ENCODE measurements at regions not wholly inside any gene's neighbourhood (a gene's known extent, or its start where the extent isn't known, plus 50 kb on each side); places are given as distances from the start of the nearest gene placed in this dataset.

GRCh38 chr5:156128026-156128425 is 198.9 kb upstream of the SGCD start:
- H3K36me3 ChIP-seq (ENCODE audit: control insufficient read depth, insufficient read depth, low read length) = no peaks in the 10 kb centered on the region
- FAIRE-seq = no peak
- H3K4me3 ChIP-seq (ENCODE audit: low read depth, low read length) = no peak overlapping the region
- no peak for TF ChIP-seq CTCF (IDR thresholded peaks at IDR 0.05; ENCODE audit: insufficient read depth, low read length, severe bottlenecking)
- no peaks in the 10 kb centered on the region for H3K27me3 ChIP-seq (ENCODE audit: control insufficient read depth, insufficient read depth, low read length)
- no peak for DNase-seq (ENCODE audit: low read depth)

GRCh38 chr5:156134216-156134615 is 192.7 kb upstream of the SGCD start:
- H3K4me3 ChIP-seq (ENCODE audit: low read depth, low read length) = no peak overlapping the region
- FAIRE-seq (no peak), DNase-seq (ENCODE audit: low read depth) (no peak)
- H3K36me3 ChIP-seq (ENCODE audit: control insufficient read depth, insufficient read depth, low read length) = no peaks in the 10 kb centered on the region
- TF ChIP-seq CTCF (IDR thresholded peaks at IDR 0.05; ENCODE audit: insufficient read depth, low read length, severe bottlenecking) = no peak
- no peaks in the 10 kb centered on the region for H3K27me3 ChIP-seq (ENCODE audit: control insufficient read depth, insufficient read depth, low read length)

DNA sequence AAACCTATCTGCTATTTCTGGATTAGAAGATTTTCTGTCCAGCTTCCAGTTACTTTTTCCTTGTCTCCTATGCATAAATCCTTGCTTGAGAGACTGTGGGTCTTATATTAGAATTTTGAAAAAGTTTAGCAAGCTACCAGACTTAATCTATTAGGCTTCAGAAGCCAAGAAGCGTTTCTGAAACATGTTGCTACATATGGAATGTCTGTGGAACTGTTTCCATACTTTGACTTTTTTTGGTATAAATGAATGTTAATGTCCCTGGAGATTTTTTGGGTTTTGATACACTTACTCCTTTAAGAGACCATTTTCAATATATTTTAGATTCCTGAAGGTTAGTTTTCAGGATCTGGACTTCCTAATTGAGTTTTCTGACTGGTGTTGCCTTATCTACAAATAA is 191.4 kb upstream of the SGCD start:
- H3K4me3 ChIP-seq (ENCODE audit: low read depth, low read length) = no peak overlapping the region
- DNase-seq (ENCODE audit: low read depth) (no peak), FAIRE-seq (no peak)
- no peaks in the 10 kb centered on the region for H3K36me3 ChIP-seq (ENCODE audit: control insufficient read depth, insufficient read depth, low read length)
- TF ChIP-seq CTCF (IDR thresholded peaks at IDR 0.05; ENCODE audit: insufficient read depth, low read length, severe bottlenecking) = no peak
- no peaks in the 10 kb centered on the region for H3K27me3 ChIP-seq (ENCODE audit: control insufficient read depth, insufficient read depth, low read length)

DNA sequence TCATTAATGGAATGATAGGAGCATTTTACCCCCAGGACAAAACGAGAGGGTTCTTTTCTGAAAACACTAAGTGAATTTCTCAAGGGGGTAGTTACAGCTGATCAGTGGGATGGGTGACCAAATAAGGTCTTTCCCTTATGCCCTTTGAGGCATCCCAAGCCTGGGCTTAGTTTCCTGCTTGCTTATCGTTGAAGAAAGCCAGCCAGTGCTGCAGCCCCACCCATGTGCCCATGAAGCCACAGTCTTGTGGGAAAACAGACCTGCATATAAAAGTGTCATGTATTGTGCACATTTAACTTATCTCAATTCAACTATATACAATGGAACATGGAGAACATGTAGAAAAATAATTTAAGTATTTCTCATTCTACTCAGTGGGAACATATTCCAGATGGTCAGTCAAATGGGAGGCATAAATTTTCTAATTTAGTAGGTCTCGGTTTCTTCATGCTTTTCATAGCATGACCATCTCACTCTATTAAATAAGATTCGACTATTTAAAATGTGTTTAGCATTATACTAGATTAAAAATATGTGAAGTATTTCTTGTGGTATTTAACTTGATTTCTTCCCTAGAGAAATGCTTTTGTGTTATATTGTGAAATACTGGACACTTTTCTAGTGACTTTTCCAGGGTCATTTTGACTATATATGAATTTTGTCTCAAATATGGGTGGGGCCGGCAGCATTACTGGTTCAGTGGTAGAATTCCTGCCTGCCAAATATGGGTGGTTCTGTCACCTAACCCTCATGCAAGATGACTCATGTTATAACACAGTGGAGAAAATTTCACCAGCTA is 189.7 kb upstream of the SGCD start:
- no peaks in the 10 kb centered on the region for H3K27me3 ChIP-seq (ENCODE audit: control insufficient read depth, insufficient read depth, low read length)
- FAIRE-seq (no peak), DNase-seq (ENCODE audit: low read depth) (no peak)
- TF ChIP-seq CTCF (IDR thresholded peaks at IDR 0.05; ENCODE audit: insufficient read depth, low read length, severe bottlenecking) = no peak
- H3K36me3 ChIP-seq (ENCODE audit: control insufficient read depth, insufficient read depth, low read length) = no peaks in the 10 kb centered on the region
- H3K4me3 ChIP-seq (ENCODE audit: low read depth, low read length) = no peak overlapping the region

GRCh38 chr5:156142867-156143266 is 184.1 kb upstream of the SGCD start:
- no peaks in the 10 kb centered on the region for H3K36me3 ChIP-seq (ENCODE audit: control insufficient read depth, insufficient read depth, low read length)

More at GRCh38 chr5:156142867-156143266, 184.1 kb upstream of the SGCD start:
- H3K4me3 ChIP-seq (ENCODE audit: low read depth, low read length) = no peak overlapping the region
- DNase-seq (ENCODE audit: low read depth) = no peak
- H3K27me3 ChIP-seq (ENCODE audit: control insufficient read depth, insufficient read depth, low read length) = no peaks in the 10 kb centered on the region
- no peak for TF ChIP-seq CTCF (IDR thresholded peaks at IDR 0.05; ENCODE audit: insufficient read depth, low read length, severe bottlenecking)
- no peak for FAIRE-seq

Data from bronchial epithelial cell (primary cell).